IMR-90 (cell line): ENCODE measurements at regions not wholly inside any gene's neighbourhood (a gene's known extent, or its start where the extent isn't known, plus 50 kb on each side); places are given as distances from the start of the nearest gene placed in this dataset.
"Not testable (repeated sequence)": the region's sequence is repeated elsewhere in the genome, so short reads cannot be mapped to it uniquely, and the experiment has no call there.

ENCODE experiments used
- ATAC-seq: fragments of 200-7000 bp; cut with Tn5 transposase; 2 replicates; pipeline ENCODE4 v1.9.1; 2020; ENCODE audit warnings: low read depth, mild to moderate bottlenecking, moderate library complexity
- BruUV-seq: library from RNA; stranded (reverse); fragments of 400-500 nt; replicated peaks from 2 replicates; lab custom pipeline; 2021; lab: Mats Ljungman, UMichigan
- CTCF ChIA-PET: fragments of 300-600 bp; formaldehyde crosslinking; extraction: SDS; loops from one replicate; lab custom pipeline; 2021; ENCODE audit warnings: antibody characterized with exemption; lab: Yijun Ruan, JAX
- POLR2A ChIA-PET: fragments of 300-600 bp; sonication (Branson Sonifier 250); formaldehyde crosslinking; loops from one replicate; lab custom pipeline; 2022; ENCODE audit warnings: antibody characterized with exemption; ENCODE audit not compliant: unreplicated experiment; lab: Charles Lee
- DNase-seq: peaks from one replicate; pipeline ENCODE4 v3.0.0; 2013
- H2AFZ ChIP-seq: replicated peaks from 2 replicates; pipeline ENCODE3; 2013; ENCODE audit warnings: low read length, mild to moderate bottlenecking; ENCODE audit not compliant: poor library complexity
- H2AK5ac ChIP-seq: 2 replicates; pipeline ENCODE4 v1.6.1; 2013; ENCODE audit warnings: low read depth, low read length, inconsistent platforms
- H2AK9ac ChIP-seq: replicated peaks from 2 replicates; pipeline ENCODE3; 2013; ENCODE audit warnings: mild to moderate bottlenecking, low read depth, low read length, moderate library complexity; ENCODE audit not compliant: poor library complexity
- H2BK120ac ChIP-seq: 2 replicates; pipeline ENCODE4 v1.6.1; 2013; ENCODE audit warnings: low read depth, low read length, inconsistent platforms
- H2BK15ac ChIP-seq: 3 replicates; pipeline ENCODE4 v1.6.1; 2013; ENCODE audit warnings: low read depth, low read length, inconsistent platforms
- H2BK20ac ChIP-seq: 2 replicates; pipeline ENCODE4 v1.6.1; 2013; ENCODE audit warnings: low read depth, mild to moderate bottlenecking, inconsistent platforms, low read length, moderate library complexity
- H2BK5ac ChIP-seq: 2 replicates; pipeline ENCODE4 v1.6.1; 2013; ENCODE audit warnings: mild to moderate bottlenecking, low read depth, low read length, inconsistent platforms; ENCODE audit not compliant: poor library complexity, severe bottlenecking
- H3K14ac ChIP-seq: replicated peaks from 2 replicates; pipeline ENCODE4 v1.6.1; 2013; ENCODE audit warnings: low read depth, low read length, inconsistent platforms
- H3K18ac ChIP-seq: 2 replicates; pipeline ENCODE4 v1.6.1; 2013; ENCODE audit warnings: low read depth, low read length, control low read depth
- H3K23ac ChIP-seq: 2 replicates; pipeline ENCODE4 v1.6.1; 2013; ENCODE audit warnings: low read depth, low read length, inconsistent platforms
- H3K27ac ChIP-seq: 2 replicates; pipeline ENCODE4 v1.5.1; 2013; ENCODE audit warnings: mild to moderate bottlenecking, control low read depth, low read length; ENCODE audit not compliant: insufficient read depth
- H3K27me3 ChIP-seq: 2 replicates; pipeline ENCODE4 v1.6.1; 2013; ENCODE audit warnings: low read length; ENCODE audit not compliant: control insufficient read depth, insufficient read depth
- H3K36me3 ChIP-seq: 2 replicates; pipeline ENCODE4 v1.6.1; 2013; ENCODE audit warnings: low read length, mixed read lengths; ENCODE audit not compliant: control insufficient read depth, insufficient read depth
- H3K4ac ChIP-seq: 2 replicates; pipeline ENCODE4 v1.6.1; 2013; ENCODE audit warnings: low read depth, low read length, inconsistent platforms
- H3K4me1 ChIP-seq: 2 replicates; pipeline ENCODE4 v1.6.1; 2013; ENCODE audit warnings: low read length, mixed read lengths; ENCODE audit not compliant: control insufficient read depth, insufficient read depth
- H3K4me2 ChIP-seq: 2 replicates; pipeline ENCODE4 v1.6.1; 2013; ENCODE audit warnings: low read depth, mild to moderate bottlenecking, control low read depth, low read length, moderate library complexity
- H3K4me3 ChIP-seq: 2 replicates; pipeline ENCODE4 v1.5.1; 2013; ENCODE audit warnings: low read depth, mild to moderate bottlenecking, control low read depth, low read length, moderate library complexity; ENCODE audit not compliant: insufficient read depth
- H3K56ac ChIP-seq: 2 replicates; pipeline ENCODE4 v1.6.1; 2013; ENCODE audit warnings: low read length, inconsistent platforms; ENCODE audit not compliant: insufficient read depth; ENCODE audit errors: extremely low read depth
- H3K79me1 ChIP-seq, 2 experiments: 2 replicates each; pipeline ENCODE4 v1.6.1; 2013; ENCODE audit warnings: low read length in 2 of 2, inconsistent platforms in 1 of 2, low read depth in 1 of 2
- H3K9ac ChIP-seq: 2 replicates; pipeline ENCODE4 v1.6.1; 2013; ENCODE audit warnings: low read depth, low read length, control low read depth
- H3K9me1 ChIP-seq: 2 replicates; pipeline ENCODE4 v1.6.1; 2013; ENCODE audit warnings: low read length, inconsistent platforms; ENCODE audit not compliant: insufficient read depth
- H3K9me3 ChIP-seq: 2 replicates; pipeline ENCODE4 v1.6.1; 2013; ENCODE audit warnings: low read length; ENCODE audit not compliant: control insufficient read depth, insufficient read depth
- H4K20me1 ChIP-seq: 2 replicates; pipeline ENCODE4 v1.6.1; 2013; ENCODE audit warnings: low read length, inconsistent platforms; ENCODE audit not compliant: insufficient read depth
- H4K5ac ChIP-seq: 2 replicates; pipeline ENCODE4 v1.6.1; 2013; ENCODE audit warnings: mild to moderate bottlenecking, low read depth, low read length, control low read depth
- H4K8ac ChIP-seq, 2 experiments: 2 replicates each; pipeline ENCODE4 v1.6.1; 2013; ENCODE audit warnings: low read depth in 2 of 2, low read length in 2 of 2, control low read depth in 1 of 2, inconsistent platforms in 1 of 2
- H4K91ac ChIP-seq: 2 replicates; pipeline ENCODE4 v1.6.1; 2013; ENCODE audit warnings: low read depth, low read length, inconsistent platforms; ENCODE audit not compliant: insufficient read depth
- CHD1 ChIP-seq: IDR thresholded peaks from 2 replicates; pipeline ENCODE4 v1.6.1; 2012; ENCODE audit warnings: low read depth, low read length, improper control_type of control experiment
- MAFK ChIP-seq: IDR thresholded peaks from 2 replicates; pipeline ENCODE4 v1.6.1; 2012; ENCODE audit warnings: low read depth, low read length, improper control_type of control experiment
- RCOR1 ChIP-seq: IDR thresholded peaks from 2 replicates; pipeline ENCODE4 v1.6.1; 2012; ENCODE audit warnings: mild to moderate bottlenecking, low read length, improper control_type of control experiment; ENCODE audit not compliant: insufficient replicate concordance
- SMC3 ChIP-seq: fragments of 150-350 bp; IDR thresholded peaks from 2 replicates; pipeline ENCODE4 v1.6.1; 2016; ENCODE audit warnings: low read depth, mild to moderate bottlenecking, antibody characterized with exemption, low read length, moderate library complexity
- WGBS, 2 experiments: methylation state at CpG; one replicate each; pipeline versions ENCODE4 v1.1.5 to v1.1.7; 2013; ENCODE audit warnings: missing lambda C conversion rate in 2 of 2; ENCODE audit not compliant: insufficient read length in 1 of 2; ENCODE audit errors: extremely low coverage in 2 of 2; 5-methylcytosine and 5-hydroxymethylcytosine counted together
- dilution Hi-C: fragments of 300-500 bp; cut with HindIII; formaldehyde crosslinking; loops from one replicate; pipeline ENCODE4 v1.14.3; 2018; ENCODE audit warnings: low sequenced_read_pairs; ENCODE audit not compliant: unreplicated experiment
- in situ Hi-C: fragments of 300-500 bp; cut with MboI; formaldehyde crosslinking; loops from 3 replicates; pipeline ENCODE4 v1.14.3; 2019; ENCODE audit warnings: low sequenced_read_pairs, inconsistent platforms, mixed read lengths
- intact Hi-C: fragments of 100-400 bp; cut with micrococcal nuclease; formaldehyde crosslinking; loops from 2 replicates; pipeline ENCODE4 v1.10.0; 2022
- TF ChIP-seq, protein P1 (sequence below): fragments of 150-350 bp; IDR thresholded peaks from 2 replicates; pipeline ENCODE4 v1.6.1; 2016; ENCODE audit warnings: low read depth, mild to moderate bottlenecking, low read length, moderate library complexity, borderline replicate concordance

DNA sequence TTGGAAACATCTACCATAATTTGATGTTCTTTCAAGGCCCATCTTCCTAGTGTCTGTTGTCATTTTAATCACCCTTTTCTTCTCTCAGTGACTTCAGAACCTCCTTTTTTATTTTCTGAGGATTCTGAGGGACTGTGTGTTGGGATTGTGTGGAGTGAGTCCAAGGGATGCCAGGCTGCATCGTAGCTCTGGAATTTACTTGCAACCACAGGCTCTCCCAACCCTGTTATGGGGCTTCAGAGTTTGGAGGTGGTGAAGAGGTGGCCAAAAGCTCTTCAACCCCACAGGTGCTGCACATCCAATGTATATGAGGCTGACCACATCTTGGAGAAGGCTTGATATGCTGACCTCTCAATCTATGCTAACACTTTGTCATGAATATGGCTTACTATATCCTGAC lies 79.5 kb upstream of the GPR141 start:
- Histone ChIP-seq H2AK5ac (no peak overlapping the region), H3K27me3 (no peaks in the 10 kb centered on the region), H3K4me3 (no peak overlapping the region), H3K23ac (no peak overlapping the region), H2BK15ac (no peak overlapping the region), H3K79me1 (no peaks in the 10 kb centered on the region), H3K9me3 (peaks cover 10% of the 10 kb centered on the region), H3K9me1 (no peaks in the 10 kb centered on the region), H2BK5ac (no peak overlapping the region), H3K18ac (no peak overlapping the region), H3K36me3 (no peaks in the 10 kb centered on the region), H2BK20ac (no peak overlapping the region), H3K9ac (no peak overlapping the region), H2AK9ac (no peak overlapping the region), H4K91ac (no peak overlapping the region), H3K4ac (no peak overlapping the region), H4K8ac (no peak overlapping the region), H4K20me1 (no peaks in the 10 kb centered on the region), H3K4me1 (no peaks in the 10 kb centered on the region), H3K27ac (no peak overlapping the region), H2AFZ (no peak overlapping the region), H3K56ac (no peak overlapping the region), H3K4me2 (no peak overlapping the region), H2BK120ac (no peak overlapping the region), H3K14ac (no peak overlapping the region), H4K5ac (no peak overlapping the region)
- dilution Hi-C loops = no loop called here
- in situ Hi-C loops = no loop called here
- BruUV-seq = no TSS peak
- ChIA-PET POLR2A (no interaction called here), CTCF (interaction anchor here (0.6 kb wide), 1 partner anchor 297 kb away, joined by 3 read pairs; no protein-coding TSS in a partner anchor)
- TF ChIP-seq, protein P1, sequence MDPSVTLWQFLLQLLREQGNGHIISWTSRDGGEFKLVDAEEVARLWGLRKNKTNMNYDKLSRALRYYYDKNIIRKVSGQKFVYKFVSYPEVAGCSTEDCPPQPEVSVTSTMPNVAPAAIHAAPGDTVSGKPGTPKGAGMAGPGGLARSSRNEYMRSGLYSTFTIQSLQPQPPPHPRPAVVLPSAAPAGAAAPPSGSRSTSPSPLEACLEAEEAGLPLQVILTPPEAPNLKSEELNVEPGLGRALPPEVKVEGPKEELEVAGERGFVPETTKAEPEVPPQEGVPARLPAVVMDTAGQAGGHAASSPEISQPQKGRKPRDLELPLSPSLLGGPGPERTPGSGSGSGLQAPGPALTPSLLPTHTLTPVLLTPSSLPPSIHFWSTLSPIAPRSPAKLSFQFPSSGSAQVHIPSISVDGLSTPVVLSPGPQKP = no peak
- TF ChIP-seq RCOR1 (no peak), SMC3 (no peak), CHD1 (no peak), MAFK (no peak)
- DNase-seq (no peak), ATAC-seq (no peak)
- no CpG with 5 or more reads among the region's 1 CpG for WGBS, 2 experiments
- intact Hi-C loops = no loop called here

GRCh38 chr7:37617406-37617805 lies 66.2 kb upstream of the GPR141 start:
- H3K4ac ChIP-seq, H3K36me3 ChIP-seq, H3K9ac ChIP-seq, H3K27me3 ChIP-seq, in situ Hi-C loops, H3K9me1 ChIP-seq, ATAC-seq, H3K79me1 ChIP-seq, H4K8ac ChIP-seq, H3K18ac ChIP-seq, H3K56ac ChIP-seq, POLR2A ChIA-PET, H2BK15ac ChIP-seq, H4K20me1 ChIP-seq, DNase-seq, H3K4me1 ChIP-seq, H4K5ac ChIP-seq, H2AK5ac ChIP-seq, H2AFZ ChIP-seq, H3K4me2 ChIP-seq, H3K4me3 ChIP-seq, intact Hi-C loops, H3K14ac ChIP-seq, H2BK20ac ChIP-seq, dilution Hi-C loops, CTCF ChIA-PET, BruUV-seq, H3K27ac ChIP-seq, H3K9me3 ChIP-seq, H4K91ac ChIP-seq, H3K23ac ChIP-seq, H2BK5ac ChIP-seq, H2BK120ac ChIP-seq, H2AK9ac ChIP-seq: not testable (repeated sequence)
- 90% methylated on average over 9 of the region's 16 CpGs; no CpG with 5 or more reads in 1 of the 2 experiments for WGBS, 2 experiments
